ENCODE measurements at regions not wholly inside any gene's neighbourhood (a gene's known extent, or its start where the extent isn't known, plus 50 kb on each side); places are given as distances from the start of the nearest gene placed in this dataset.
"Not testable (repeated sequence)": the region's sequence is repeated elsewhere in the genome, so short reads cannot be mapped to it uniquely, and the experiment has no call there.

- no peak for TF ChIP-seq CTCF (IDR thresholded peaks at IDR 0.05; ENCODE audit: borderline replicate concordance, insufficient read depth, low read depth, low read length)
- no peak overlapping the region for H3K4me3 ChIP-seq (ENCODE audit: low read depth, low read length)
These were observed 157.7 kb upstream of the EYA4 start for GRCh38 chr6:133083248-133083967.

- TF ChIP-seq CTCF (IDR thresholded peaks at IDR 0.05; ENCODE audit: borderline replicate concordance, insufficient read depth, low read depth, low read length) = no peak
These were observed 155.7 kb upstream of the EYA4 start for GRCh38 chr6:133085471-133085870.

GRCh38 chr6:133085896-133086295, 155.3 kb upstream of the EYA4 start:
- no peak for TF ChIP-seq CTCF (IDR thresholded peaks at IDR 0.05; ENCODE audit: borderline replicate concordance, insufficient read depth, low read depth, low read length)
- no peak overlapping the region for H3K4me3 ChIP-seq (ENCODE audit: low read depth, low read length)

More at GRCh38 chr6:133085471-133085870, 155.7 kb upstream of the EYA4 start:
- H3K4me3 ChIP-seq (ENCODE audit: low read depth, low read length) = no peak overlapping the region

GRCh38 chr6:133088931-133089695, 152.0 kb upstream of the EYA4 start:
- no peak overlapping the region for H3K4me3 ChIP-seq (ENCODE audit: low read depth, low read length)
- no peak for TF ChIP-seq CTCF (IDR thresholded peaks at IDR 0.05; ENCODE audit: borderline replicate concordance, insufficient read depth, low read depth, low read length)

- no peak overlapping the region for H3K4me3 ChIP-seq (ENCODE audit: low read depth, low read length)
- no peak for TF ChIP-seq CTCF (IDR thresholded peaks at IDR 0.05; ENCODE audit: borderline replicate concordance, insufficient read depth, low read depth, low read length)
These were observed 149.0 kb upstream of the EYA4 start for GRCh38 chr6:133092199-133092598.

- H3K4me3 ChIP-seq (ENCODE audit: low read depth, low read length) = no peak overlapping the region
- no peak for TF ChIP-seq CTCF (IDR thresholded peaks at IDR 0.05; ENCODE audit: borderline replicate concordance, insufficient read depth, low read depth, low read length)
These were observed 148.4 kb upstream of the EYA4 start for GRCh38 chr6:133092771-133093170.

- not testable (repeated sequence) for H3K4me3 ChIP-seq (ENCODE audit: low read depth, low read length)
These were observed 147.9 kb upstream of the EYA4 start for GRCh38 chr6:133093211-133093610.

Data from GM12875 (cell line).